HepG2 (cell line): ENCODE measurements at regions not wholly inside any gene's neighbourhood (a gene's known extent, or its start where the extent isn't known, plus 50 kb on each side); places are given as distances from the start of the nearest gene placed in this dataset.

ENCODE experiments used
- ATAC-seq: fragments of 200-7000 bp; cut with Tn5 transposase; 3 replicates; pipeline ENCODE4 v1.9.1; 2020; ENCODE audit warnings: mild to moderate bottlenecking, moderate library complexity
- BruUV-seq: library from RNA; stranded (reverse); fragments of 400-500 nt; replicated peaks from 2 replicates; lab custom pipeline; 2021; lab: Mats Ljungman, UMichigan
- CTCF ChIA-PET: fragments of 300-600 bp; formaldehyde crosslinking; extraction: SDS; loops from one replicate; lab custom pipeline; 2021; ENCODE audit warnings: low total read pairs, inconsistent platforms, low intra/inter-chr PET ratio; lab: Yijun Ruan, JAX
- POLR2A ChIA-PET: fragments of 350-600 bp; sonication (Branson Sonifier 250); formaldehyde crosslinking; loops from one replicate; lab custom pipeline; 2020; ENCODE audit warnings: antibody characterized with exemption, inconsistent platforms; lab: Yijun Ruan, JAX
- DNase-seq: peaks from one replicate; pipeline ENCODE4 v3.0.0-alpha.2; 2015; ENCODE audit warnings: low spot score
- FAIRE-seq: peaks from 3 replicates; lab custom pipeline; 2011; peaks lifted over from hg19 to GRCh38; lab: Jason Lieb, UNC
- H2AFZ ChIP-seq: one replicate; pipeline ENCODE4 v1.6.1; 2011; ENCODE audit warnings: low read length, inconsistent platforms
- H3K27ac ChIP-seq: fragments of 300-600 bp; 3 replicates; pipeline ENCODE4 v1.8.0; 2011; ENCODE audit warnings: mixed run types, mild to moderate bottlenecking, mixed read lengths, low read length, inconsistent platforms; ENCODE audit not compliant: insufficient read depth; ENCODE audit errors: extremely low read length
- H3K27me3 ChIP-seq, 2 experiments: fragments of 200-600 bp in 1 of 2; 2 replicates in 1 of 2; 3 replicates in 1 of 2; pipeline versions ENCODE4 v1.6.0 to v1.8.0; 2011; ENCODE audit warnings: low read length in 2 of 2, mild to moderate bottlenecking in 2 of 2, moderate library complexity in 2 of 2, inconsistent platforms in 1 of 2; ENCODE audit not compliant: insufficient read depth in 2 of 2, control insufficient read depth in 1 of 2
- H3K36me3 ChIP-seq, 2 experiments: fragments of 200-600 bp in 1 of 2; replicated peaks in 1 of 2; 2 replicates in 1 of 2; 3 replicates in 1 of 2; pipeline versions ENCODE4 v1.5.1 to v1.8.0; 2011; ENCODE audit warnings: low read length in 2 of 2, inconsistent platforms in 1 of 2; ENCODE audit not compliant: insufficient read depth in 2 of 2, control insufficient read depth in 1 of 2
- H3K4me1 ChIP-seq: 2 replicates; pipeline ENCODE4 v1.5.1; 2012; ENCODE audit warnings: low read length, inconsistent platforms; ENCODE audit not compliant: insufficient read depth
- H3K4me2 ChIP-seq: 2 replicates; pipeline ENCODE4 v1.6.0; 2011; ENCODE audit warnings: low read depth, low read length, inconsistent platforms
- H3K4me3 ChIP-seq, 3 experiments: fragments of 200-600 bp in 1 of 3; sonication (generic), shearing (Covaris generic) in 1 of 3; replicated peaks in 1 of 3; 2 replicates each; pipeline ENCODE4 v1.5.1; 2011 to 2016; ENCODE audit warnings: low read length in 3 of 3, inconsistent platforms in 2 of 3, low read depth in 2 of 3, mild to moderate bottlenecking in 2 of 3, control low read depth in 1 of 3, mixed read lengths in 1 of 3; ENCODE audit not compliant: insufficient read depth in 1 of 3
- H3K79me2 ChIP-seq: one replicate; pipeline ENCODE4 v1.6.1; 2011; ENCODE audit warnings: low read length, inconsistent platforms; ENCODE audit not compliant: insufficient read depth
- H3K9ac ChIP-seq: 2 replicates; pipeline ENCODE4 v1.6.0; 2011; ENCODE audit warnings: mild to moderate bottlenecking, low read depth, low read length, inconsistent platforms; ENCODE audit not compliant: insufficient read depth
- H3K9me3 ChIP-seq: 2 replicates; pipeline ENCODE4 v1.5.1; 2012; ENCODE audit warnings: mild to moderate bottlenecking, low read length
- H4K20me1 ChIP-seq: 2 replicates; pipeline ENCODE4 v1.6.0; 2011; ENCODE audit warnings: inconsistent platforms, mild to moderate bottlenecking, low read length, moderate library complexity; ENCODE audit not compliant: insufficient read depth
- CHCHD3 ChIP-seq: sonication (generic); formaldehyde crosslinking; IDR thresholded peaks from 2 replicates; pipeline ENCODE4 v1.8.0; 2022; ENCODE audit warnings: mild to moderate bottlenecking, missing genetic modification reagents, moderate library complexity
- CHD4 ChIP-seq: fragments of 200-600 bp; sonication (generic); IDR thresholded peaks from 2 replicates; pipeline ENCODE4 v1.7.0; 2017; ENCODE audit warnings: mild to moderate bottlenecking, low read length, borderline replicate concordance
- FOXA3 ChIP-seq: IDR thresholded peaks from 2 replicates; pipeline ENCODE4 v1.6.1; 2016; ENCODE audit warnings: missing genetic modification reagents, missing compliant biosample characterization
- HMG20A ChIP-seq: IDR thresholded peaks from 2 replicates; pipeline ENCODE4 v1.6.1; 2016; ENCODE audit warnings: borderline replicate concordance
- KDM3A ChIP-seq: IDR thresholded peaks from 2 replicates; pipeline ENCODE4 v1.6.1; 2018; ENCODE audit warnings: low read depth, missing compliant biosample characterization
- MLX ChIP-seq: IDR thresholded peaks from 2 replicates; pipeline ENCODE4 v1.6.1; 2016
- SNAPC2 ChIP-seq: sonication (generic); formaldehyde crosslinking; IDR thresholded peaks from 2 replicates; pipeline ENCODE4 v1.8.1; 2022; ENCODE audit warnings: mild to moderate bottlenecking, missing genetic modification reagents
- ZMYM2 ChIP-seq: sonication (generic); formaldehyde crosslinking; IDR thresholded peaks from 2 replicates; pipeline ENCODE4 v1.8.0; 2022; ENCODE audit warnings: mild to moderate bottlenecking, missing genetic modification reagents
- ZNF24 ChIP-seq: fragments of 450-650 bp; IDR thresholded peaks from 2 replicates; pipeline ENCODE4 v1.6.1; 2017; ENCODE audit warnings: antibody characterized with exemption, mild to moderate bottlenecking
- ZNF256 ChIP-seq: sonication (generic); formaldehyde crosslinking; conservative IDR thresholded peaks from 2 replicates; pipeline ENCODE4 v1.4.0; 2020; ENCODE audit warnings: missing genetic modification reagents
- ZNF335 ChIP-seq: sonication (generic); formaldehyde crosslinking; IDR thresholded peaks from 2 replicates; pipeline ENCODE4 v1.4.0; 2020; ENCODE audit warnings: missing genetic modification reagents
- WGBS: methylation state at CpG from one replicate; pipeline ENCODE4 v1.1.6; 2017; ENCODE audit warnings: low lambda C conversion rate; 5-methylcytosine and 5-hydroxymethylcytosine counted together
- in situ Hi-C: cut with HindIII; loops from 2 replicates; pipeline ENCODE4 v1.10.0; 2017; ENCODE audit warnings: low pct_unique_long_range_greater_than_20kb; ENCODE audit not compliant: extremely low pct_ligation_motif_present
- intact Hi-C: fragments of 100-400 bp; cut with micrococcal nuclease; formaldehyde crosslinking; loops from one replicate; pipeline ENCODE4 v1.10.0; 2022; ENCODE audit not compliant: unreplicated experiment
- TF ChIP-seq, protein P1 (sequence below): sonication (generic); formaldehyde crosslinking; IDR thresholded peaks from 2 replicates; pipeline ENCODE4 v1.9.0; 2022; ENCODE audit warnings: low read depth, missing genetic modification reagents
- TF ChIP-seq, protein P2 (sequence below): IDR thresholded peaks from 2 replicates; pipeline ENCODE4 v1.6.1; 2016; ENCODE audit warnings: low read depth, missing genetic modification reagents, missing compliant biosample characterization
- TF ChIP-seq, protein P3 (sequence below): sonication (generic); formaldehyde crosslinking; IDR thresholded peaks from 2 replicates; pipeline ENCODE4 v1.4.0; 2020; ENCODE audit warnings: missing genetic modification reagents

- no peaks in the 10 kb centered on the region for H3K4me1 ChIP-seq
- H3K27me3 ChIP-seq, result no peaks in the 10 kb centered on the region
- no peak for DNase-seq
- no peak overlapping the region for H3K4me2 ChIP-seq
- TF ChIP-seq HMG20A (CRISPR knock-in tag) (no peak), CHCHD3 (CRISPR knock-in tag) (no peak), ZNF256 (CRISPR knock-in tag) (no peak), ZNF24 (no peak), ZMYM2 (CRISPR knock-in tag) (no peak), SNAPC2 (no peak), FOXA3 (CRISPR knock-in tag) (no peak), ZNF335 (no peak), KDM3A (CRISPR knock-in tag) (no peak), CHD4 (no peak), MLX (no peak)
- TF ChIP-seq, protein P1, sequence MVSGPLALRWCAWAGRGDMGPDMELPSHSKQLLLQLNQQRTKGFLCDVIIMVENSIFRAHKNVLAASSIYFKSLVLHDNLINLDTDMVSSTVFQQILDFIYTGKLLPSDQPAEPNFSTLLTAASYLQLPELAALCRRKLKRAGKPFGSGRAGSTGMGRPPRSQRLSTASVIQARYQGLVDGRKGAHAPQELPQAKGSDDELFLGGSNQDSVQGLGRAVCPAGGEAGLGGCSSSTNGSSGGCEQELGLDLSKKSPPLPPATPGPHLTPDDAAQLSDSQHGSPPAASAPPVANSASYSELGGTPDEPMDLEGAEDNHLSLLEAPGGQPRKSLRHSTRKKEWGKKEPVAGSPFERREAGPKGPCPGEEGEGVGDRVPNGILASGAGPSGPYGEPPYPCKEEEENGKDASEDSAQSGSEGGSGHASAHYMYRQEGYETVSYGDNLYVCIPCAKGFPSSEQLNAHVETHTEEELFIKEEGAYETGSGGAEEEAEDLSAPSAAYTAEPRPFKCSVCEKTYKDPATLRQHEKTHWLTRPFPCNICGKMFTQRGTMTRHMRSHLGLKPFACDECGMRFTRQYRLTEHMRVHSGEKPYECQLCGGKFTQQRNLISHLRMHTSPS (CRISPR knock-in tag), result no peak
- TF ChIP-seq, protein P2, sequence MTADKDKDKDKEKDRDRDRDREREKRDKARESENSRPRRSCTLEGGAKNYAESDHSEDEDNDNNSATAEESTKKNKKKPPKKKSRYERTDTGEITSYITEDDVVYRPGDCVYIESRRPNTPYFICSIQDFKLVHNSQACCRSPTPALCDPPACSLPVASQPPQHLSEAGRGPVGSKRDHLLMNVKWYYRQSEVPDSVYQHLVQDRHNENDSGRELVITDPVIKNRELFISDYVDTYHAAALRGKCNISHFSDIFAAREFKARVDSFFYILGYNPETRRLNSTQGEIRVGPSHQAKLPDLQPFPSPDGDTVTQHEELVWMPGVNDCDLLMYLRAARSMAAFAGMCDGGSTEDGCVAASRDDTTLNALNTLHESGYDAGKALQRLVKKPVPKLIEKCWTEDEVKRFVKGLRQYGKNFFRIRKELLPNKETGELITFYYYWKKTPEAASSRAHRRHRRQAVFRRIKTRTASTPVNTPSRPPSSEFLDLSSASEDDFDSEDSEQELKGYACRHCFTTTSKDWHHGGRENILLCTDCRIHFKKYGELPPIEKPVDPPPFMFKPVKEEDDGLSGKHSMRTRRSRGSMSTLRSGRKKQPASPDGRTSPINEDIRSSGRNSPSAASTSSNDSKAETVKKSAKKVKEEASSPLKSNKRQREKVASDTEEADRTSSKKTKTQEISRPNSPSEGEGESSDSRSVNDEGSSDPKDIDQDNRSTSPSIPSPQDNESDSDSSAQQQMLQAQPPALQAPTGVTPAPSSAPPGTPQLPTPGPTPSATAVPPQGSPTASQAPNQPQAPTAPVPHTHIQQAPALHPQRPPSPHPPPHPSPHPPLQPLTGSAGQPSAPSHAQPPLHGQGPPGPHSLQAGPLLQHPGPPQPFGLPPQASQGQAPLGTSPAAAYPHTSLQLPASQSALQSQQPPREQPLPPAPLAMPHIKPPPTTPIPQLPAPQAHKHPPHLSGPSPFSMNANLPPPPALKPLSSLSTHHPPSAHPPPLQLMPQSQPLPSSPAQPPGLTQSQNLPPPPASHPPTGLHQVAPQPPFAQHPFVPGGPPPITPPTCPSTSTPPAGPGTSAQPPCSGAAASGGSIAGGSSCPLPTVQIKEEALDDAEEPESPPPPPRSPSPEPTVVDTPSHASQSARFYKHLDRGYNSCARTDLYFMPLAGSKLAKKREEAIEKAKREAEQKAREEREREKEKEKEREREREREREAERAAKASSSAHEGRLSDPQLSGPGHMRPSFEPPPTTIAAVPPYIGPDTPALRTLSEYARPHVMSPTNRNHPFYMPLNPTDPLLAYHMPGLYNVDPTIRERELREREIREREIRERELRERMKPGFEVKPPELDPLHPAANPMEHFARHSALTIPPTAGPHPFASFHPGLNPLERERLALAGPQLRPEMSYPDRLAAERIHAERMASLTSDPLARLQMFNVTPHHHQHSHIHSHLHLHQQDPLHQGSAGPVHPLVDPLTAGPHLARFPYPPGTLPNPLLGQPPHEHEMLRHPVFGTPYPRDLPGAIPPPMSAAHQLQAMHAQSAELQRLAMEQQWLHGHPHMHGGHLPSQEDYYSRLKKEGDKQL (CRISPR knock-in tag), result no peak
- TF ChIP-seq, protein P3, sequence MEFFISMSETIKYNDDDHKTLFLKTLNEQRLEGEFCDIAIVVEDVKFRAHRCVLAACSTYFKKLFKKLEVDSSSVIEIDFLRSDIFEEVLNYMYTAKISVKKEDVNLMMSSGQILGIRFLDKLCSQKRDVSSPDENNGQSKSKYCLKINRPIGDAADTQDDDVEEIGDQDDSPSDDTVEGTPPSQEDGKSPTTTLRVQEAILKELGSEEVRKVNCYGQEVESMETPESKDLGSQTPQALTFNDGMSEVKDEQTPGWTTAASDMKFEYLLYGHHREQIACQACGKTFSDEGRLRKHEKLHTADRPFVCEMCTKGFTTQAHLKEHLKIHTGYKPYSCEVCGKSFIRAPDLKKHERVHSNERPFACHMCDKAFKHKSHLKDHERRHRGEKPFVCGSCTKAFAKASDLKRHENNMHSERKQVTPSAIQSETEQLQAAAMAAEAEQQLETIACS (CRISPR knock-in tag), result no peak
- TF ChIP-seq, all 625 proteins: peak for 0
- ChIA-PET CTCF (no interaction called here), POLR2A (no interaction called here)
- FAIRE-seq (no peak), ATAC-seq (no peak)
- H3K9ac ChIP-seq, result no peak overlapping the region
- BruUV-seq, result no TSS peak
- intact Hi-C loops, result no loop called here
- no peak overlapping the region for H3K27ac ChIP-seq
- H4K20me1 ChIP-seq, result no peaks in the 10 kb centered on the region
- no peaks in the 10 kb centered on the region for H3K79me2 ChIP-seq
- no peak overlapping the region for H2AFZ ChIP-seq
- no peaks in the 10 kb centered on the region for H3K36me3 ChIP-seq
- WGBS, result 3% methylated on average over 2 of the region's 2 CpGs
- in situ Hi-C loops, result no loop called here
- H3K4me3 ChIP-seq, result no peak overlapping the region
- no peaks in the 10 kb centered on the region for H3K9me3 ChIP-seq
Measured at GRCh38 chr3:17967953-17968607, 225.6 kb upstream of the TBC1D5 start.
